NCI-H524 (cell line): ENCODE measurements at regions not wholly inside any gene's neighbourhood (a gene's known extent, or its start where the extent isn't known, plus 50 kb on each side); places are given as distances from the start of the nearest gene placed in this dataset.

Experiments
- DNase-seq, 2 experiments: peaks; one replicate each; lab custom pipeline; 2025; lab: John Stamatoyannopoulos, UW

GRCh38 chr9:109950710-109951443, 170.9 kb downstream of the PALM2AKAP2 start:
- DNase-seq: no peak

GRCh38 chr9:109953300-109953699, 173.3 kb downstream of the PALM2AKAP2 start:
- DNase-seq: no peak

GRCh38 chr9:109953813-109954497, 174.0 kb downstream of the PALM2AKAP2 start:
- DNase-seq: no peak

GRCh38 chr9:109956717-109957440, 176.9 kb downstream of the PALM2AKAP2 start:
- peak; percentile 89 to 94 for DNase-seq

- DNase-seq: no peak
Measured at GRCh38 chr9:109959679-109960078, 179.7 kb downstream of the PALM2AKAP2 start.

- no peak for DNase-seq
Measured at GRCh38 chr9:109961626-109962025, 181.6 kb downstream of the PALM2AKAP2 start.

GRCh38 chr9:109962215-109962614, 182.2 kb downstream of the PALM2AKAP2 start:
- no peak for DNase-seq

GRCh38 chr9:109963079-109963478, 183.1 kb downstream of the PALM2AKAP2 start:
- no peak for DNase-seq

- DNase-seq: no peak
Measured at GRCh38 chr9:109966643-109967368, 186.8 kb downstream of the PALM2AKAP2 start.

- no peak for DNase-seq
Measured at GRCh38 chr9:109967651-109968642, 187.9 kb downstream of the PALM2AKAP2 start.

GRCh38 chr9:109969011-109969410, 189.0 kb downstream of the PALM2AKAP2 start:
- DNase-seq: peak in 1 of 2 experiments; percentile 32

GRCh38 chr9:109969573-109970237, 189.7 kb downstream of the PALM2AKAP2 start:
- no peak for DNase-seq

- DNase-seq: no peak
Measured at GRCh38 chr9:109971226-109971625, 191.2 kb downstream of the PALM2AKAP2 start.

GRCh38 chr9:109972026-109972882, 192.3 kb downstream of the PALM2AKAP2 start:
- no peak for DNase-seq

- DNase-seq: peak in 1 of 2 experiments; percentile 9
Measured at GRCh38 chr9:109973336-109973735, 193.3 kb downstream of the PALM2AKAP2 start.

- no peak for DNase-seq
Measured at GRCh38 chr9:109974143-109974917, 194.3 kb downstream of the PALM2AKAP2 start.

GRCh38 chr9:109974918-109975276, 194.9 kb downstream of the PALM2AKAP2 start:
- DNase-seq: no peak

GRCh38 chr9:109975574-109976295, 195.7 kb downstream of the PALM2AKAP2 start:
- DNase-seq: no peak
